Activated T-helper 1 cell treated with anti-CD3 and anti-CD28 coated beads, Interleukin-2, amount 50 U/mL, for 16 hours (primary cell): ENCODE measurements at regions not wholly inside any gene's neighbourhood (a gene's known extent, or its start where the extent isn't known, plus 50 kb on each side); places are given as distances from the start of the nearest gene placed in this dataset.
"Not testable (repeated sequence)": the region's sequence is repeated elsewhere in the genome, so short reads cannot be mapped to it uniquely, and the experiment has no call there.

Source experiments
- DNase-seq, 2 donors: peaks; one replicate each; pipeline ENCODE4 v3.0.0-alpha.2; 2020; ENCODE audit warnings: low read depth in 1 of 2, low spot score in 1 of 2

GRCh38 chr10:31687663-31688482 lies 240.8 kb downstream of the ARHGAP12 start:
- no peak for DNase-seq

DNA sequence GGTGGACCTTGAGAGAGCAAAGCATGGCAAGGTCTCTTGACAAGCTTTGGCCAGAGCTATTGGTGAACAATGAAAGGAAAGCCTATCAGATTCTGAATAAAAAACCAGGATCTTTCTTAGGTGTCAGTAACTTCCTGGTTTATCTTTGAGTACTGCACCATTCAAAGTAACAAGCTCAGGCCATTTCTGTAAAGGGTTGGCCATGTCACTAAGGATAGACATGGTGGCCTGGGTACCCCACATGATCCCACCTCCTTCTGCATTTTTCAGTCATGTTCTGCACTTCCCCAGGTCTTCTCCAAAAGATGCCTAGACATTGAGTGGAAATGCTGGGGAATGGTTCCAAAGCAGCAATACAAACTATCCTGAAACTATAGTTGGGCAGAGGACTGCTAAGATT lies 242.0 kb downstream of the ARHGAP12 start:
- no peak for DNase-seq

DNA sequence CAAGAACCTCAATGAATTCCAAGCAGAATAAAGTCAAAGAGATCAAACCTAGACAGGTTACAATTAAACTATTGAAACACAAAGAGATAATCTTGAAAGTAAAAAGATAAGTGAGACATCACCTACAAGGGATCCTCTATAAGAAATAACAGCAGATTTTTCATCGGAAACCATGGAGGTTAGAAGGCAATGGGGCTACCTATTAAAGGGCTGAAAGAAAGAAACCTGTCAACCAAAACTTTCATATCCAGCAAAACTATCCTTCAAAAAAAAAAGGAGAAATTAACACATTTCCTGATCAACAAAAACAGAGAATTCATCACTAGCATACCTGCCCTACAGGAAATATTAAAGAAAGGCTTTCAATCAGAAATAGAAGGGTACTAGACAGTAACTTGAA lies 244.9 kb downstream of the ARHGAP12 start:
- no peak for DNase-seq

GRCh38 chr10:31679936-31680335 lies 248.7 kb downstream of the ARHGAP12 start:
- DNase-seq = no peak

DNA sequence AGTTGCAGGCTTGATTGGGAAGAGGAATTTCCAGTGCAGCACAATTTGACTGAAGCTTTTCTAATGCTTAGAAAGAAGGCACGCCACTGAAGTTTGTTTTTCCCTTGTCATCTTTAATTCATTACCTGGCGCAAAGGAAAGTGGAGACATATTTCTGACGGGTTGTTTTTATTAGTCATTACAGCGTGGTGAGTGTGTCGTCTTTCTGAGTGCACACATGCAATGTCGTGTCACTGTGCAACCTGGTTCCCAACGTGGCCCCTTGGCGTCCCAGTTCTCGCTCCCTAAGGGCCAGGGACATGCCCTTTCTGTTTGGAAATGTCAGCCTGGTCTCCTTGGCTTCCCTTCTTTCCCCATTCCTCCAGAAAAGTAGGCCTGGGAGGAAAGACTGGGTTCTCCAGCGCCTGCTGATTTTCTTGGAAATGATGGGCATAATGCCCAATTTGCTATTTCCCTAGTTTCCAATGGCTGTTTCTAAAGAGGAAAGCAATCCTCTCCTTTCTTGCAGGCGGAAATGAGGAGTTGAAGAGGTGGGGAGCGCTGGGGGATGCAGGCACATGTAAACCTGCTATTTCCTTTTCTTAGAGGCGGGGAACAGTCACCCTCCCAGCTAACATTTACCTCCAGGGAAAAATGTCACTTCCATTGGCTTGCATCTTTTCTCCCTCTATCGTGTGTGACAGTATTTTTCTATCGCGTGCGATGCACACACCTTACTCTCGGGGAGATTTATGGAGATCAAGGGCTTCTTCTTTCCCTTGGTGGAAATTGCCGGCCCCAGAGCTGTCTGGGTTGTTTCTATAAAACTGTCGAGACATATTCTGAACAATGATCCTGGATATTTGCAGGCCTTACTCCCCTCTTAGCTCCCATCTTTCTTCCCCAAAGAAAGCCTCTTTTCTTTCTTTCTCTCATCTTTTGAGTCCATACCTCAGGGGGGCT lies 249.8 kb downstream of the ARHGAP12 start:
- no peak for DNase-seq

DNA sequence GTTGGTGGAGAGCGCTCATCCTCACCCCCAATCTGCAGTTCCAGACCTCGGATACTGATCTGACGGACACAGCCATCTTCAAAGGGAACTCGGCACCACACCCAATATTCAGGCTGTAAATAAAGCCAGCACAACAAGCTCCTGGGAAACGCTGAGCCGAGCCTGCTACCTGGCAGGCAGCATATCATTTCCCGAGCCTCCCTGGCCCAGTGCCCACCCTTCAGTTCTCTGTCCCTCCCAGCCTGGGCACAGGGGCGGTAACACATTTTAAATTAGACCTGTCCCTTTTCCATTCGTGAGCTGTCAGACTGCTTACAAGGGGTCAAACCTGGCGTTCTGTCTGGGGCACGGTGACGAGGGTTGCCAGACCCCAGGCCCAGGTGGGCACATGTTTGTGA lies 250.5 kb downstream of the ARHGAP12 start:
- no peak for DNase-seq

DNA sequence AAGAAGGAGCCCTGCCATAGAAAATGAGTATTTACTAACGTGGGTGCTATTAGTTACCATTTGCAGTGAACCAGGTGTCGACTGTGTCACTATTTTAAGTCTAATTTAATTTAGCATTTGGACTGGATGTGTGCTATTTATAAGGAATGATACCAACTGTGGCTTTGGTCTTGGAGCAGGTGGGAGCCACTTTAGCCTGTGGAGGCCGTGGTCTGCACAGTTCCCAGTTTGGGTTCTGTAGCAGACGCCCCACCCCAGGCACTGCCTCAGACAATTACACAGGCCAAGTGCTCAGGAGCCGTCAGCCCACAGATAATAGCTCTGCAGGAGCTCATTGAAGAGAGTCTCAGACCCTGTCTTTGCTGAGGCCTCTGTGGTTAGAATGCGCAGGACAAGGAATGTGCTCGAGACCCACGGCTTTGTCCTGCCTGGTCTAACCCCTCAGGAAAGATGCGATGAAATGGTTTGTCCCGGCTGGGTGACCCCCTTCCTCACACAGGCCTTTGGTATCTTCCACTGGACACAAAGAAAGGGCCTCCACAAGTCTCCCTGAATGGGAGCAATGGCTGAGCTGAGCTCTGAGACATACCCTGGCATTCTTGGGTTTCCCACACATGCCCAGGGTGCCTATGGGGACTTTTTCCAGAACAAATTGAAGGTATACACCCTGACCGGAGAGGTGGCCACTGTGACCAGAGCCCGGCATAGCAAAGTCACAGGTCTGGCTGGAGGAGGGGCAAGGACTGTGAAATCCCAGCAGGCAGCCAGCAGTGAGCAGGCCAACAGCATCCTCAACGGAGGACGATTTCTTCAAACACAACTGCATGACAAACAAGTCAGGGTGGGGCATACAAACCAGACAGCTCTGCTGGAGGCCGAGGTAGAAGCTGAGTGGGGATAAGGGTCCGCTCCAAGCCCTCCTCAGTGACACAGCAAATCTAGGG lies 251.2 kb downstream of the ARHGAP12 start:
- DNase-seq = no peak

DNA sequence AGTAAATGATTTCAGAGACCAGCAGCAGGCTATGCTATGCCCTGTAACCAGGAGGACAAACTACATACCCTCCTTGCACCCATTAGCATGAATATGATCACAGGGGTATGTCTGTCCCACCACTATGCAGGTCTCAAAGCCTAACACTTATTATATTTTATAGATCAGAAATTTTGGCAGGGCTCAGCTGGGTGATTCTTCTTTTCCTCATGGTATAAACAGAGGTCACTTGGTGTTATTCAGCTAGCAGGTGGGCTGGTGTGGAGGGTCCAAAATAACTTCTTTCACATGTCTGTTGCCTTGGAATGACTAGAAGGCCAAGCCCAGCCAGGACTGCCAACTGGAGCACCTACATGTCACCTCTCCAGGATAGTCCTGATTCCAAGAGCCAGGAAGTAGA lies 252.9 kb downstream of the ARHGAP12 start:
- DNase-seq = no peak

DNA sequence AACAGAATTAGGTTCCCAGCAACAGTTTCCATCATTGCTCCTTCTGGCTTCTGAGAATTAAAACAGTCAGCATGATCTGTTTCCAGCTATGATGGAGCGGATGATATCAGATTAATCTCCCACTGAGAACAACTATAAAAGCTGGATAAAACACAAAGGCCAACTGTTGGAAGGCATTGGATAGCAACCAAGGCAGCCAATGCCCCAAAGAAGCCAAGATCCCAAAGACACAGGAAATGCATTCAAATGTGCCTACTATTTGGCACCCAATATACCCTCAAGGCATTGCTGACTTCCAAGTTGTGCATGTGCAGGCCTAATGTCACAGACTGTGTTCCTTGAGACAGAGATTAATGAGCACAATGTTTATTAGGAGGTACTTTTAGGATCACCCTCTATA lies 259.3 kb downstream of the ARHGAP12 start:
- DNase-seq = no peak

GRCh38 chr10:31668326-31668725 lies 260.3 kb downstream of the ARHGAP12 start:
- DNase-seq = no peak

DNA sequence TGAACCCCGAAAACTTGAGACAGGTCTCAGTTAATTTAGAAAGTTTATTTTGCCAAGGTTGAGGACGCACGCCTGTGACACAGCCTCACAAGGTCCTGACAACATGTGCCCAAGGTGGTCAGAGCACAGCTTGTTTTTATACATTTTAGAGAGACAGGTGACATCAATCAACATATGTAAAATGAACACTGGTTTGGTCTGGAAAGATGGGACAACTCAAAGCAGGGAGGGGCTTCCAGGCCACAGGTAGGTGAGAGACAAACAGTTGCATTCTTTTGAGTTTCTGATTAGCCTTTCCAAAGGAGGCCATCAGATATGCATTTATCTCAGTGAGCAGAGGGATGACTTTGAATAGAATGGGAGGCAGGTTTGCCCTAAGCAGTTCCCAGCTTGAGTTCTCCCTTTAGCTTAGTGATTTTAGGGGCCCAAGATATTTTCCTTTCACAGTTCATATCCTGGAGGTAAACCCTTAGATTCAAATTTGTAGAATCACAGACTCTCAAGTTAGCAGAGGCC lies 262.8 kb downstream of the ARHGAP12 start:
- not testable (repeated sequence) for DNase-seq

GRCh38 chr10:31664803-31665202 lies 263.8 kb downstream of the ARHGAP12 start:
- DNase-seq = no peak

DNA sequence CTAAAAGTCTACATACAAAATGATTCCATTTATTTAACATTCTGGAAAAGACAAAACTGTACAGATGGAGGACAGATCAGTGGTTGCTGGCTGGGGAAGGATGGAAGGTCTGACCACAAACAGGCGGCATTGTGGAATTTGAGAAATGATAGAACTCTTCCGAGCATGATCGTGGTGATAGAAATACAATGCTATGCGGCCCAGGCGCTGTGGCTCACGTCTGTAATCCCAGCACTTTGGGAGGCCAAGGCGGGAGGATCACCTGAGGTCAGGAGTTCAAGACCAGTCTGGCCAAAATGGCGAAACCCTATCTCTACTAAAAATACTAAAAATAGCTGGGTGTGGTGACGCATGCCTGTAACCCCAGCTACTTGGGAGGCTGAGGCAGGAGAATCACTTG lies 264.6 kb downstream of the ARHGAP12 start:
- not testable (repeated sequence) for DNase-seq

GRCh38 chr10:31660300-31660699 lies 268.3 kb downstream of the ARHGAP12 start:
- no peak for DNase-seq

GRCh38 chr10:31659665-31660064 lies 269.0 kb downstream of the ARHGAP12 start:
- DNase-seq = no peak

DNA sequence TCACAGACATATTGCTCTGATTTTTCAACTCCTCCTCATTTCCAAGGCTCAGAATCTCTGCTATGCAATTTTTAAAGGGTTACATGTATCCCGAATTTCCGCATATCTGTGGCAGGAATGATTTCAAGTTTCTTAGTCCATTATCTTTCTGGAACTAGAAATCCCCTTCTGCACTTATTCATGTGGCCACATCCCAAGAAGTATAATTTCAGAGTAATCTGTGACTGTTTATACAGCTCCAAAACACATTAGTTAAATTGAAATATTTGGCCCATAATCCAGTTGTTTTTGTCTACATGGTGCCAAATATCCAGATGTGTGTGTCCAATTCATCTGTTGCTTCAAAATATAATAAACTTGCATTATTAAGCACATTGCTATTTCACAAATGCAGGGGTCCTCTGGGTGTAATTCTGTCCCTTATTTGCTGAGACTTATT lies 271.2 kb downstream of the ARHGAP12 start:
- no peak for DNase-seq

DNA sequence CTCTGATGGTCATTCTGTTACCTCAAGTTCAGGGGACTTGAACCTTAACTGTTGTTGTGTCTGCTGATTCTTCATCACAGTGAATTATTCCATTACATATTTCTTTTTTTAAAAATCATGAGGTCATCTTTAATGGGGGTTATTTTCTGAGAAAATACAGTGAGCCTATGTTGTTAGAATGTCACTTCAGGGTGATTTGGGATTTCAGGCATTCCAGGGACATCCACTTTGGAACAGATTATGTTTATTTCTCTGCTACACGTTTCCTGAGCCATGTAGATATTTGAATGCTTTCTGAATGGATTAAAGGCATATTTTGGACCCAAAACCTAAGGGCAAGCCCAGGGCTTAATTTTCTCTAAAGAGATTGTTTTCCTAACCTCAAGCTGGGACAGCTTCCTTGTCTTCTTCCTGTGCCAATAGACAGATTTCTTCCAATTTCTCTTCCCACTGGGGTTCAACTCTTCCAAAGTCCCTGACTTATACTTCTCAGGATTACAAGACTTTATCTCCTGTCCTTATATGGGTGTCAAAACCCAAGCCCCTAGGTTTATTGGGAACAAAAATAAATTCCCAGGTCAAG lies 271.7 kb downstream of the ARHGAP12 start:
- no peak for DNase-seq

DNA sequence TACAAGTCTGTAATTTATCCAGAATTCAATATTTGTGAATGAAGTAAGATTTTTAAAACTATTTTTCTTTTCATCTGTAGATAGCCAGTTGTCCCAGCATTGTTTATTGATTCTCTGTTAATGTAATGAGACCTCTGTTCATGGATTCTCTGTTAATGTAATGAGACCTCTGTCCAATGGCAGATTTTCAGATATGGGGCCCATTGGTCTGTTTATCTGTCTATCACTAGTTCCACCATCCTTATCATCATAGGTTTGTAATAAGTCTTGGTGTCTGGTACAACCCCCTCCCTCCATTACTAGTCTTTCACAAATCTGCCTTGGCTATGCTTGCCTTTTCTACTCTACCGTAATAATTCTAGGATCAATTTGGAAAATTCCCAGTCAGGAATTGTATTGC lies 276.6 kb downstream of the ARHGAP12 start:
- DNase-seq = no peak

GRCh38 chr10:31650010-31650409 lies 278.6 kb downstream of the ARHGAP12 start:
- no peak for DNase-seq

- no peak for DNase-seq
These were observed 279.7 kb downstream of the ARHGAP12 start for GRCh38 chr10:31648966-31649365.
